ENCODE measurements at regions not wholly inside any gene's neighbourhood (a gene's known extent, or its start where the extent isn't known, plus 50 kb on each side); places are given as distances from the start of the nearest gene placed in this dataset.

- TF ChIP-seq POLR2A (IDR thresholded peaks at IDR 0.05; ENCODE audit: extremely low read depth, insufficient read length) (no peak), MAX (IDR thresholded peaks at IDR 0.05; ENCODE audit: low read depth, low read length) (no peak), CTCF (IDR thresholded peaks at IDR 0.05; ENCODE audit: low read depth, low read length) (no peak), MYC (IDR thresholded peaks at IDR 0.05; ENCODE audit: low read depth, low read length) (no peak)
- DNase-seq (ENCODE audit: low read depth), result no peak
Observed at GRCh38 chr16:64740261-64740660, 381.6 kb downstream of the CDH11 start.

GRCh38 chr16:64738321-64738960 is 383.4 kb downstream of the CDH11 start:
- no peak for DNase-seq (ENCODE audit: low read depth)
- TF ChIP-seq CTCF (IDR thresholded peaks at IDR 0.05; ENCODE audit: low read depth, low read length), result no peak
- TF ChIP-seq MYC (IDR thresholded peaks at IDR 0.05; ENCODE audit: low read depth, low read length), result no peak
- no peak for TF ChIP-seq POLR2A (IDR thresholded peaks at IDR 0.05; ENCODE audit: extremely low read depth, insufficient read length)
- TF ChIP-seq MAX (IDR thresholded peaks at IDR 0.05; ENCODE audit: low read depth, low read length), result no peak
- no peak overlapping the region for H3K4me3 ChIP-seq (ENCODE audit: low read depth, low read length)

More at GRCh38 chr16:64740261-64740660, 381.6 kb downstream of the CDH11 start:
- no peak overlapping the region for H3K4me3 ChIP-seq (ENCODE audit: low read depth, low read length)

GRCh38 chr16:64736857-64737256 is 385.0 kb downstream of the CDH11 start:
- TF ChIP-seq MAX (IDR thresholded peaks at IDR 0.05; ENCODE audit: low read depth, low read length), result no peak
- no peak for TF ChIP-seq MYC (IDR thresholded peaks at IDR 0.05; ENCODE audit: low read depth, low read length)
- TF ChIP-seq CTCF (IDR thresholded peaks at IDR 0.05; ENCODE audit: low read depth, low read length), result no peak
- TF ChIP-seq POLR2A (IDR thresholded peaks at IDR 0.05; ENCODE audit: extremely low read depth, insufficient read length), result no peak
- H3K4me3 ChIP-seq (ENCODE audit: low read depth, low read length), result no peak overlapping the region
- DNase-seq (ENCODE audit: low read depth), result no peak

GRCh38 chr16:64731891-64732290 is 390.0 kb downstream of the CDH11 start:
- no peak for TF ChIP-seq CTCF (IDR thresholded peaks at IDR 0.05; ENCODE audit: low read depth, low read length)
- no peak for TF ChIP-seq MYC (IDR thresholded peaks at IDR 0.05; ENCODE audit: low read depth, low read length)
- TF ChIP-seq POLR2A (IDR thresholded peaks at IDR 0.05; ENCODE audit: extremely low read depth, insufficient read length), result no peak
- no peak for DNase-seq (ENCODE audit: low read depth)
- no peak overlapping the region for H3K4me3 ChIP-seq (ENCODE audit: low read depth, low read length)

- no peak for DNase-seq (ENCODE audit: low read depth)
- TF ChIP-seq MYC (IDR thresholded peaks at IDR 0.05; ENCODE audit: low read depth, low read length) (no peak), MAX (IDR thresholded peaks at IDR 0.05; ENCODE audit: low read depth, low read length) (no peak), POLR2A (IDR thresholded peaks at IDR 0.05; ENCODE audit: extremely low read depth, insufficient read length) (no peak), CTCF (IDR thresholded peaks at IDR 0.05; ENCODE audit: low read depth, low read length) (no peak)
- H3K4me3 ChIP-seq (ENCODE audit: low read depth, low read length), result no peak overlapping the region
Observed at GRCh38 chr16:64730261-64730660, 391.6 kb downstream of the CDH11 start.

- TF ChIP-seq POLR2A (IDR thresholded peaks at IDR 0.05; ENCODE audit: extremely low read depth, insufficient read length) (no peak), CTCF (IDR thresholded peaks at IDR 0.05; ENCODE audit: low read depth, low read length) (no peak), MYC (IDR thresholded peaks at IDR 0.05; ENCODE audit: low read depth, low read length) (no peak), MAX (IDR thresholded peaks at IDR 0.05; ENCODE audit: low read depth, low read length) (no peak)
- no peak for DNase-seq (ENCODE audit: low read depth)
- H3K4me3 ChIP-seq (ENCODE audit: low read depth, low read length), result no peak overlapping the region
Observed at GRCh38 chr16:64724339-64724738, 397.5 kb downstream of the CDH11 start.
